Subcutaneous abdominal adipose tissue (tissue), 5 donors: ENCODE measurements at regions not wholly inside any gene's neighbourhood (a gene's known extent, or its start where the extent isn't known, plus 50 kb on each side); places are given as distances from the start of the nearest gene placed in this dataset.

Source experiments
- H3K27ac ChIP-seq: one replicate; pipeline ENCODE4 v1.7.0; 2013; ENCODE audit warnings: low read depth, mild to moderate bottlenecking, inconsistent platforms, low read length, moderate library complexity
- H3K27me3 ChIP-seq, 5 donors: one replicate each; pipeline ENCODE4 v1.7.0; 2013; ENCODE audit warnings: low read length in 5 of 5, inconsistent platforms in 1 of 5; ENCODE audit not compliant: control insufficient read depth in 5 of 5, insufficient read depth in 4 of 5
- H3K36me3 ChIP-seq, 5 donors: one replicate each; pipeline ENCODE4 v1.7.0; 2013; ENCODE audit warnings: low read length in 5 of 5; ENCODE audit not compliant: control insufficient read depth in 5 of 5, insufficient read depth in 5 of 5
- H3K4me1 ChIP-seq, 5 donors: one replicate each; pipeline ENCODE4 v1.7.0; 2013; ENCODE audit warnings: low read length in 5 of 5, mild to moderate bottlenecking in 3 of 5, moderate library complexity in 1 of 5; ENCODE audit not compliant: control insufficient read depth in 5 of 5, insufficient read depth in 5 of 5
- H3K4me3 ChIP-seq, 5 donors: one replicate each; pipeline ENCODE4 v1.7.0; 2013; ENCODE audit warnings: low read length in 5 of 5, low read depth in 1 of 5
- H3K9ac ChIP-seq, 5 donors: one replicate each; pipeline ENCODE4 v1.7.0; 2013; ENCODE audit warnings: low read length in 5 of 5, mild to moderate bottlenecking in 4 of 5, moderate library complexity in 3 of 5
- H3K9me3 ChIP-seq, 5 donors: one replicate each; pipeline ENCODE4 v1.7.0; 2013; ENCODE audit warnings: low read length in 5 of 5; ENCODE audit not compliant: control insufficient read depth in 5 of 5
- donor health status: healthy.
- donor health status: healthy.
- donor health status: healthy.
- donor health status: healthy.
- donor health status: healthy.

GRCh38 chr5:93062548-93062947 lies 518.5 kb downstream of the NR2F1-AS1 start:
- Histone ChIP-seq H3K9me3 (no peaks in the 10 kb centered on the region), H3K36me3 (no peaks in the 10 kb centered on the region), H3K4me3 (no peak overlapping the region), H3K4me1 (no peaks in the 10 kb centered on the region), H3K9ac (no peak overlapping the region), H3K27ac (no peak overlapping the region), H3K27me3 (no peaks in the 10 kb centered on the region)

GRCh38 chr5:93058309-93058708 lies 522.7 kb downstream of the NR2F1-AS1 start:
- no peaks in the 10 kb centered on the region for H3K27me3 ChIP-seq
- no peak overlapping the region for H3K9ac ChIP-seq
- H3K4me3 ChIP-seq: no peak overlapping the region
- H3K27ac ChIP-seq: no peak overlapping the region
- H3K4me1 ChIP-seq: peaks cover 0 to 23% (median 5%) of the 10 kb centered on the region in 5 donors
- H3K36me3 ChIP-seq: no peaks in the 10 kb centered on the region
- no peaks in the 10 kb centered on the region for H3K9me3 ChIP-seq

DNA sequence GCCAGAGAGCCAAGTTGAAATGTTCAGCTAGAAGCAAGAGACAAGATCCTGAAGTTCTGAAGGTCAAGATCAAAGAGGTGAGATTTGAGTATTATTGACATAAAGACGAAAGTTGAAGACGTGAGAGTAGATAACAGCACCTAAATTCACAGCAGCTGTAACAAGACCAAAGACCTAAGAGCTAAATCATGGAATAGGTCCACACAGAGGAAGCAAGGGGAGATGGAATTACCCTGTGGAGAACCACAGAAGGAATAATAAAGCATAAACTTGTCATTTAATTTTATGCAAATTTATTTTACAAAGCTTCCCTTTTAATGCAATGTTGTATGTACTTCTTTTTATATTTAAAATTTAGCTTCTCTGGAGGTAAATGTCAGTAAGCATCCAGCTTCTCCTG lies 523.7 kb downstream of the NR2F1-AS1 start:
- peaks cover 0 to 23% (median 5%) of the 10 kb centered on the region in 5 donors for H3K4me1 ChIP-seq

DNA sequence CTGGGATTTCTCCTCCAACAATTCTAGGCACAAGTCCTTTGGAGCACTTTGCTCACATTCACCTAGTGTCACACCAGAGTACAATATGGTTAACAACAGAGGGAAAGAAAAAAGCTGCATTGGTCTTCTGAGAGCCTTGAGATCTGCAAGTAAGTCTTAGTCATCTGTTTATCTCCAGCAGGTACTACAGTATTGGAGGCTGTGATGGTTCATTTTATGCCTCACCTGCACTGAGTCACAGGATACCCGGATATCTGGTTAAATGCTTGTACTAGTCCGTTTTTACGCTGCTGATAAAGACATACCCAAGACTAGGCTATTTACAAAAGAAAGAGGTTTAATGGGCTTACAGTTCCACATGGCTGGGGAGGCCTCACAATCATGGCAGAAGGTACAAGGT lies 525.0 kb downstream of the NR2F1-AS1 start:
- Histone ChIP-seq H3K27me3 (no peaks in the 10 kb centered on the region), H3K4me1 (peaks cover 0 to 23% (median 5%) of the 10 kb centered on the region in 5 donors), H3K9ac (no peak overlapping the region)

More for the DNA sequence above, 523.7 kb downstream of the NR2F1-AS1 start:
- H3K27me3 ChIP-seq: no peaks in the 10 kb centered on the region
- no peaks in the 10 kb centered on the region for H3K9me3 ChIP-seq
- no peaks in the 10 kb centered on the region for H3K36me3 ChIP-seq
- no peak overlapping the region for H3K9ac ChIP-seq
- no peak overlapping the region for H3K27ac ChIP-seq
- H3K4me3 ChIP-seq: no peak overlapping the region

GRCh38 chr5:93055561-93055960 lies 525.5 kb downstream of the NR2F1-AS1 start:
- Histone ChIP-seq H3K9me3 (no peaks in the 10 kb centered on the region), H3K27me3 (no peaks in the 10 kb centered on the region), H3K27ac (no peak overlapping the region), H3K4me1 (peaks cover 0 to 23% (median 5%) of the 10 kb centered on the region in 5 donors), H3K36me3 (no peaks in the 10 kb centered on the region), H3K9ac (no peak overlapping the region), H3K4me3 (no peak overlapping the region)

More for the DNA sequence above, 525.0 kb downstream of the NR2F1-AS1 start:
- no peak overlapping the region for H3K27ac ChIP-seq
- H3K4me3 ChIP-seq: no peak overlapping the region
- H3K9me3 ChIP-seq: no peaks in the 10 kb centered on the region
- H3K36me3 ChIP-seq: no peaks in the 10 kb centered on the region

DNA sequence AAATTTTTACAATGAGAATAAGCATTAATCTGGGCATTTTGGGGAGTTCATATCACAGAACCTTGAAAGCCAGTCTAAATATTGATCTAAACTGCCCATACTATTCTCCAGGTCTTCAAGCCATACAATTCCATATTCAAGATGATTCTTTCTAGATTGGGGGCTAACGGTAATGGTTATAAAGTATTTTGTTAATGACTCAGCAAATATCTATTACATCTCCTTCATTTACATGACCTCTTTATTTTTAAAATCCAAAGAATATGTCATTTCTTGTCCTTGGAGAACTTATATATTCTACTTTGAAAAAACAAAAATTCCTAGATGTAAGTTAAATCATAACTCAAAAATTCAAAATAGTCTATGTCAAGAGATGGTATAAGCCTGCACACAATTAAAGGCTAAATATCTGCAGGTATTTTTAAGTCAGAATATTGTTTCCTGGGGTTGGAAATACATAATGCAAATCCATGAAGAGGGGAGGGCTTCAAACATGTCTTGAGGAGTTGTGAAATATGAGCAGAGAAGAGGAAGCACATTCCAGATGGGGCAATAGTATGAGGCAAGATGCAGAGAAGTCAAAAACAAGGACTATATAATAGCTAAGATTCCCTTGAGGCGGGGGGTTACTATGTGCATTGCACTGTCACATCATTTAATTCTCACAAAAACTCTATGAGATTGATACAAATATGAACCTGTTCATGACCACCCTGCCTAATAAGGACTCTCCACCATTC lies 526.4 kb downstream of the NR2F1-AS1 start:
- no peaks in the 10 kb centered on the region for H3K36me3 ChIP-seq
- H3K9ac ChIP-seq: no peak overlapping the region
- no peak overlapping the region for H3K4me3 ChIP-seq
- H3K9me3 ChIP-seq: no peaks in the 10 kb centered on the region
- no peak overlapping the region for H3K27ac ChIP-seq
- H3K4me1 ChIP-seq: peaks cover 0 to 23% (median 5%) of the 10 kb centered on the region in 5 donors
- H3K27me3 ChIP-seq: no peaks in the 10 kb centered on the region

DNA sequence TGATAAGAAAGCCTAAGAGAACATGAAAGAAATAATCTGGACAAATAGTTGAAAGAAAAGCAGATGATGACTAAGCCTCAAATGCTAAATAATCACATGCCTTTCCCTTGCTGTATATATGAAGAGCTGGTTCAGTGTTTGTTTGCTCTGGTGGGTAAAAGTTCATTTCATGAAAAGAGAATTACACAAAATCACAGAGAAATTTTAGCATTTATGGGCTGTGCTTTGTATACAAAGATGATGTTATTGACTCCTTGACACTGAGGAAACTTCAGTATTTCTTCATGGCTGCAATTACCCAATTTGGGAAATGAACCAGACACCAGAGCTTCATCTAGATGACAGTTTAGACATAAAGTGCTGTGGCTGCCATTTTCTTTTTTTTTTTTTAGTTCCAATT lies 527.2 kb downstream of the NR2F1-AS1 start:
- Histone ChIP-seq H3K4me1 (peaks cover 0 to 23% (median 5%) of the 10 kb centered on the region in 5 donors), H3K9ac (no peak overlapping the region), H3K27ac (no peak overlapping the region), H3K9me3 (no peaks in the 10 kb centered on the region), H3K4me3 (no peak overlapping the region), H3K36me3 (no peaks in the 10 kb centered on the region), H3K27me3 (no peaks in the 10 kb centered on the region)

- Histone ChIP-seq H3K9me3 (no peaks in the 10 kb centered on the region), H3K27ac (no peak overlapping the region), H3K27me3 (no peaks in the 10 kb centered on the region), H3K4me3 (no peak overlapping the region), H3K36me3 (no peaks in the 10 kb centered on the region), H3K9ac (no peak overlapping the region), H3K4me1 (peaks cover 0 to 2% (median under 1%) of the 10 kb centered on the region in 5 donors)
These were observed 532.2 kb downstream of the NR2F1-AS1 start for GRCh38 chr5:93048858-93049257.

DNA sequence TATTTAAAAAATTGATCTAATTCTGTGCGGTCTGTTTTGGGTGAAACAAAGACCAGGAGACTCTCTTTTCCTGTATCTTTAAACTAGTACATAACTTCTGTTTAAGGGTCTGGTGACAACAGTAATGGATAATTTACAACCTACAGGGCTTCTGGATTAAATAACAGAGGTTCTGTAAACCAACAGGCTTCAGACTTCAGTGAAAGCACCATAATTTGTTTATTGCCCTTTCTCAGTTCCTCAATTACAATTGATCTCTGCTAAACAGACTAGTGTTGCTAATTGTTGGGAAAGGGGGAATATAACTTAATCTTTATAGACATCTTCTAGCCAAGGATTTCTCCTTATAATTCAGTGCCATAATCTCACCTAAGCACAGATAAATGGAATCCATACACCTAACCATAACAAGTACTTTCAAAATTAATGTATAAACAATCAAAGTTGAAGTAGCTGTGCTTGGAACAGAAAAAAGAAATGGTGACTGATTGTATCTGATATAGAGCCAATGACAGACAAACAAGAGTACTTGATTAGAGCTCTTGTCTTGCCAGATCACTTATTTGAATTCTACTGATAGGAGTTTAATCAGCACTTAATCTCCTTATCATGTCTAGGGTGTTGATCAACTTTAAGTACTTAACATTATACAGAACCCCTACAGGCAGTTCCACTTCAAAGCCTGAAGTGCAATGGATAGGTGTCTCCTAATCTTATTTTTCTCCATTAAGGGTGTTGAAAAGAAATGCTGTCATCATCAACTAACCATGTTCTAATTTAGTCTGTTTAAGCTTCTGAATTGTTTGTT lies 536.0 kb downstream of the NR2F1-AS1 start:
- H3K36me3 ChIP-seq: no peaks in the 10 kb centered on the region
- no peaks in the 10 kb centered on the region for H3K9me3 ChIP-seq
- no peak overlapping the region for H3K9ac ChIP-seq
- H3K27me3 ChIP-seq: no peaks in the 10 kb centered on the region
- H3K4me1 ChIP-seq: no peaks in the 10 kb centered on the region
- no peak overlapping the region for H3K27ac ChIP-seq
- no peak overlapping the region for H3K4me3 ChIP-seq

DNA sequence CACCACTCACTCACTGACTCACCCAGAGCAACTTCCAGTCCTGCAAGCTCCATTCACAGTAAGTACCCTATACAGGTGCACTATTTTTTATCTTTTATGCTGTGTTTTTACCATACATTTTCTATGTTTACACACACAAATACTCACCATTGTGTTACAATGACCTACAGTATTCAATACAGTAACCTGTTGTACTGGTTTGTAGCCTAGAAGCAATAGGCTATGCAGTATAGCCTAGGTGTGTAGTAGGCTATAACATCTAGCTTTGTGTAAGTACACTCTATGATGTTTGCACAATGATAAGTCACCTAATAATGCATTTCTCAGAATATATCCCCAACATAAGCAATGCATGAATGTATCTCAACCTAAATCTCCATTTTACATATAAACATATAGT lies 541.1 kb downstream of the NR2F1-AS1 start:
- H3K4me3 ChIP-seq: no peak overlapping the region
- no peaks in the 10 kb centered on the region for H3K9me3 ChIP-seq
- H3K27ac ChIP-seq: no peak overlapping the region
- H3K27me3 ChIP-seq: no peaks in the 10 kb centered on the region
- H3K4me1 ChIP-seq: no peaks in the 10 kb centered on the region
- H3K36me3 ChIP-seq: no peaks in the 10 kb centered on the region
- H3K9ac ChIP-seq: no peak overlapping the region
